SK-N-MC (cell line): ENCODE measurements at regions not wholly inside any gene's neighbourhood (a gene's known extent, or its start where the extent isn't known, plus 50 kb on each side); places are given as distances from the start of the nearest gene placed in this dataset.

Experiments
- EZH2 ChIP-seq: fragments of 200-600 bp; sonication (generic); IDR thresholded peaks from one replicate; pipeline ENCODE4 v1.6.1; 2017; ENCODE audit warnings: antibody characterized with exemption
- FOXP2 ChIP-seq: optimal IDR thresholded peaks from 2 replicates; pipeline ENCODE3; 2011; ENCODE audit warnings: mild to moderate bottlenecking, moderate library complexity; ENCODE audit not compliant: insufficient read depth; ENCODE audit errors: extremely low read length, control extremely low read depth
- POLR2AphosphoS5 ChIP-seq: IDR thresholded peaks from 2 replicates; pipeline ENCODE4 v1.6.1; 2012; ENCODE audit warnings: mild to moderate bottlenecking, low read depth, low read length, borderline replicate concordance

DNA sequence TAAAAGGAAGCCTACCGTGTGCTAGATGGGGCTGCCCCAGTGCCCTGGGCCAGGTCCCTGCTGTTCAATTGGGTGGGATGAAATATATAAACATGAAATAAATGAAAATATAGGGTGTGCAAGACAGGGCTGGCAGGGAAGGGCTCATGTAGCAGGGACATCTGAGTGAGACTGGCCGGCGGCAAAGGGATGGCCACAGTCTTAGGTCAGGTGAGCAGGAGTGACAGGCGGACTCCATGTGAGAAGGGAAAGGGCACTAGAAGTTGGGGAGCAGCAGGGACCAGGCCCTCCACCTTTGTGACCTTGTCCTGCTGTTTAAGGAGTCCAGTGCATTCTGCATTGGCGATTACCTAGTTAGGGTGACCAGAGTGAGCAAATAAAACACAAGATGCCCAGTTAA is 207.6 kb upstream of the ZNF32 start:
- TF ChIP-seq POLR2AphosphoS5: no peak
- no peak for TF ChIP-seq EZH2
- TF ChIP-seq FOXP2: no peak
